Stimulated activated CD8-positive, alpha-beta memory T cell treated with anti-CD3 and anti-CD28 coated beads, Interleukin-7, amount 100 ng/mL, for 48 hours (primary cell): ENCODE measurements at regions not wholly inside any gene's neighbourhood (a gene's known extent, or its start where the extent isn't known, plus 50 kb on each side); places are given as distances from the start of the nearest gene placed in this dataset.

ENCODE experiments used
- DNase-seq, 2 donors: peaks; one replicate each; pipeline ENCODE4 v3.0.0-alpha.2; 2020; ENCODE audit warnings: low read depth in 1 of 2; ENCODE audit errors: extremely low read depth in 1 of 2

DNA sequence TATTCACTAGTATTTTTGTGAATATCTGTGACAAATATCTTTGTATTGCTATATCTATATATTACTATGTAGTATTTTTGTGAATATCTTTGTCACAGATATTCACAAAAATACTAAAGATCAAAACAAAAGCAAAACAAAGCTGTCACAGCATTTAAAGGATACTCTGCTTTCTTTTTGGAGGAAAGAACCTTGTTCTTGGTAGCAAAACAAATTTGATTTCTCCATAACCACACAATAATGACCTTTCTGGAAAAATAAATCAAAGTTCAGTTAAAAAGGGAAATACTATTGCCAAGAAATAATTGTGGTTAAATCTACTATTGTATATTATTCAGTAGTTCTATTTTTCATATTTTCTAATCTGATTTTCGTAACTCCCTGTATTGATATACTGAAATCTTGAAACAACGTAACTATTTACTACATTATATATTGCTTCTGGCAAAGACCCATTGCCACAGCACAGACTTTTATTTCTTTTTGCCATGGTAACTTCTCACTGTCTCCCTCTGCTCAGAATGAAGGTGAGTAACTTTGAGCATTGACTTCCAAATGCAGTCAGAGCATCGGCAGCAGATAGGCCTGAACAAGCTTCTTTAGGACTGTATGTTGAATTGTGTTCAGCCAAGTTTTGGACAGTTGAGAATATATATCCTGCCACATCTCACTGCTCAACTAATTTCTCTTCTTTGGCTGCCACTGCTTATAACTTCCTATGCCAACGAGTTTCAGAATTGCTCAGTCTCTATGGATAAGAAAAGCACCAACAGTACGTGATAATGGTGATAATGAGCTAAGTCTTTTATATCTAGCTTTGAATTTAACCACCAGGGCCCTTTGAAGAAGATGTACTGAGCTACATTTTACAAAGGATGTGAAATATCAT is 1097.2 kb upstream of the GJE1 start:
- no peak for DNase-seq

DNA sequence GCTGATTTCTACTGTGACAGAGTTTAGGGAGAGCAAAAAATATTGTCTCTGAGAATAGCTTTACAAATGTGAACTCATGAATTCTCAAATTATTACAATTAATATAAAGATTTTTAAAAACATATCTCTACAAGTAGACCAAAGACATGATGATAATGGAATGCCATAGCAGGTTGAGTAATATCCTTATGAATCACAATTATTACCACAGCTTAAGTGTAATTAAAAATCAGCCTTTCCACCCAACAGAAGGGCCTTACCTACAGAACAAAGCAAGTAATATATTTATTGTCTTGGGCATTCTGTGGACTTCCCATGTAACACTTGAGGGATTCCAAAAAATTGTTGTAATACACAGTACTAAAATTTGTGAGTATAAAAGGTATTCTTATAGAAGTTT is 1099.6 kb upstream of the GJE1 start:
- DNase-seq: no peak

GRCh38 chr6:141029908-141030307 is 1102.8 kb upstream of the GJE1 start:
- DNase-seq: no peak

GRCh38 chr6:141028791-141029280 is 1103.9 kb upstream of the GJE1 start:
- DNase-seq: no peak

GRCh38 chr6:141026504-141026903 is 1106.2 kb upstream of the GJE1 start:
- DNase-seq: no peak

DNA sequence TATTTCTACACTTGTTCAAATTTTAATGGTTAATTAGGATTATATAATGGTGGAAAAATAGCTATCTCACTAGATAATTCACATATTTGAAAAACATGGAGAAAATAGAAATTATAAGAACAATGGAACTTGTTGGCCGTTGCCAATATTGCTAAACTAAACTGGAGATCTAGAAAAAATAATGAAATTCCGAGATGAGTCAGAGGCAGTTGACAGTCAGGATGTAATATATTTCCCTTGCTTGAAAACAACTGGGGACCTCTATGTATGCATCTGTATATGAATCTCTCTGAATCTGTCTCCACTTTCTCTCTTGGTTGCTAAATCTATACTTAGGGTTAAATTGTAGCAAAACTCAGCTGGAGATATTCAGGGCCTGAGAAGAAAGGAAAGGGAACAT is 1108.2 kb upstream of the GJE1 start:
- DNase-seq: no peak

DNA sequence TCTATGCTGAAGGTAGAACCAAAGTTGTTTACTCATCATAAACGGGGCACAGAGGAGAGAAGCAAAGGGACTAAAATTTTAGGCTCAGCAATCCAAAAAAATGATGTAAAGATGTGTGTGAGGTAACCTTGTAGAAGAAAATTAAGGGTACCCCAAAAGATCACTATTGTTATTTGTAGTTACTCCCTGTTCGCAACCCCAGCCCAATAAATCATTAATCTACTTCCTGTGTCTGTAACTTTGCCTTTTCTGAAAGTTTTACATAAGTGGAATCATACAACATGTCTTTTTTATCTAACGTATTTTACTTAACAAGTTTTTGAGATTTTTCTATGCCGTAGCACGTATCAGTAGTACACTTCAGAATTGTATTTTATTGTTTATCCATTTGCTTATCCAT is 1114.8 kb upstream of the GJE1 start:
- no peak for DNase-seq

- DNase-seq: no peak
These were observed 1131.8 kb upstream of the GJE1 start for GRCh38 chr6:141000917-141001316.

DNA sequence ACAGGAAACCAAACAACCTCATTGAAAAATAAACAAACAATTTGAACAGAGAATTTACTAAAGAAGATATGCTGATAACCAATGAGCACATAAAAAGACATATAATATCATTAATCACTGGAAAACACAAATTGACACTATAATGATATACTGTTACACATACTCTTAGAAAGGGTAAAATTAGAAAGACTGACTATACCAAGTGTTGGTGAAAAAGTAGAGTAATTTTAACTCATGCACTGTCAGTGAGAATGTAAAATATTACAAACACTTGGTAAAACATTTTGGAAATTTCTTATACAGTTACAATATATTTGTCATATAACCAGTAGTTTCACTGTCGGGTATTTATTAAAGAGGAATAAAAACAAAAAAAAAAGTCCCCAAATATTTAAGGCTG is 1139.2 kb upstream of the GJE1 start:
- no peak for DNase-seq

- DNase-seq: no peak
These were observed 1140.0 kb upstream of the GJE1 start for GRCh38 chr6:140992678-140993077.

- DNase-seq: no peak
These were observed 1143.9 kb upstream of the GJE1 start for GRCh38 chr6:140988780-140989179.

GRCh38 chr6:140987364-140988155 is 1145.2 kb upstream of the GJE1 start:
- DNase-seq: no peak

DNA sequence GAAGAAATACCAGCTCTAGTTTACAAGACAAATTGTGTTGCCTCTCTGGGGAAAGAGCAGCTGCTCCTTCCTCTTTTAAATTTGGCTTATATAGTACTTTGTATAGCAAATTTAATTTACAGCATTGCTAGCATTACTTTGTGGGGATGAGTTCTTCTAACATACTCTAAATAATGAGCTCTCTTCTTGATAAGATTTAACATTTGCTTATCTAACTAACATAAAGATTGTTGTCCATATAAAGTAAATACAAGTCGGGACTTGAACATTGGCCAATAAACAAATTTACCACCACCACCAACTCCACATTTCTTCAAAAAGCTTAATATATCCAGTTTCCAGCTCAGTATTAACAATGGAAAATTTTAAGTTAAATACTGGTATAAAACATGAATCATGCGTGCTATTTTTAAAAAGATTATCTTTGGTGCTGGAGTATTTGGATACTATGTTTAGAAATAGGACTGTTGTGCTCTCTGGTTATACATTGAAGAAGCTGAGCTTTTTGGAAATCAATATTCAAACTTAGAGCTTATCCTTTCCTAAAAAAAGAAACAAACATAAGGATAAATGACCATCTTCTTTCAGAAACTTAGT is 1146.9 kb upstream of the GJE1 start:
- DNase-seq: no peak

- no peak for DNase-seq
These were observed 1152.3 kb upstream of the GJE1 start for GRCh38 chr6:140980265-140980887.

GRCh38 chr6:140979642-140980091 is 1153.1 kb upstream of the GJE1 start:
- no peak for DNase-seq

- no peak for DNase-seq
These were observed 1155.3 kb upstream of the GJE1 start for GRCh38 chr6:140977403-140977802.

GRCh38 chr6:140976806-140977205 is 1155.9 kb upstream of the GJE1 start:
- DNase-seq: no peak

GRCh38 chr6:140970485-140970884 is 1162.2 kb upstream of the GJE1 start:
- DNase-seq: no peak

- DNase-seq: no peak
These were observed 1164.7 kb upstream of the GJE1 start for GRCh38 chr6:140968062-140968461.

DNA sequence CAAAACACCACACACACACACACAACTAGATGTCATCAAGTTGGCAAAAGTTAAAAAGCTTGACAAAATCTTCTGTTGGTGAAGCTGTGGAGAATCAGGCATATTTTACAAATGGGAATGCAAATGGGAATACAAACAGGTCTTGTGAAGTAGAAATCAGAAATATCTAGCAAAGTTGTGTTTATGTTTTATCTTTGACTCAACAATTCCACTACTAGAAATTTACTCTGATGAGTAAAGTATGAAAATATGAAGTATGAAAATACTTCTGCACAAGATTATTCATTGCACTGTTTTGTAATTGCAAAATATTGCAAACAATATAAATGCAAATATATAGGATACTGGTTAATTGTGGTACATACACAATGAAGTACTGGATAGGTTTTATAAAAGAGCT is 1166.0 kb upstream of the GJE1 start:
- DNase-seq: no peak

DNA sequence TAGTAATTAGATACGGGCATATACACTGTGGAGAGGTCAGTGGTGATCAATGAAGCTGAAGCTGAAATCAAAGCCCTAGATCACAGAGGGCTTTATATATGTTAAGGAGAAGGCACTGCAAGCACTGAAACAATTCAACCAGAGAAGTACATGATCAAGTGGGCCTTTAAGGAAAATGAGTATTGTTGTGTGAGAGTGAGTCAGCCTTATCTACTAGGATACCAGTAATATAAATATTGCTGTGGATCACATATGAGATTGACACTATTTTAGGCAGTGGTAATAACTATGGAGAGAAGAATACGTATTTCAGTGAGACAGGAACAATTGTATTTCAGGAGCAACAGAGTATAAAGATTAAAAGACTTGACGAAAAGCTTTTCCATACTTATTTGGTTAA is 1172.2 kb upstream of the GJE1 start:
- DNase-seq: no peak
